T-helper 2 cell treated with Interferon-gamma antibody and Interleukin-4, amounts not matched to agents 5 μg/mL and 100 μg/mL, for 36 hours (primary cell): ENCODE measurements at regions not wholly inside any gene's neighbourhood (a gene's known extent, or its start where the extent isn't known, plus 50 kb on each side); places are given as distances from the start of the nearest gene placed in this dataset.

Source experiments
- DNase-seq: peaks from one replicate; pipeline ENCODE4 v3.0.0; 2021; ENCODE audit warnings: low spot score
- H3K27ac Mint-ChIP-seq: one replicate; pipeline ENCODE4 v1.8.0; 2021; ENCODE audit warnings: mild to moderate bottlenecking, mixed read lengths
- H3K27me3 Mint-ChIP-seq: one replicate; pipeline ENCODE4 v1.8.0; 2021; ENCODE audit warnings: low read depth, mixed read lengths
- H3K36me3 Mint-ChIP-seq: one replicate; pipeline ENCODE4 v1.8.0; 2021; ENCODE audit warnings: low read depth, mixed read lengths
- H3K4me1 Mint-ChIP-seq: one replicate; pipeline ENCODE4 v1.8.0; 2021; ENCODE audit warnings: low read depth, mixed read lengths
- H3K4me3 Mint-ChIP-seq: one replicate; pipeline ENCODE4 v1.8.0; 2022; ENCODE audit warnings: mild to moderate bottlenecking, moderate library complexity, mixed read lengths
- H3K9me3 Mint-ChIP-seq: one replicate; pipeline ENCODE4 v1.8.0; 2021; ENCODE audit warnings: mixed read lengths

DNA sequence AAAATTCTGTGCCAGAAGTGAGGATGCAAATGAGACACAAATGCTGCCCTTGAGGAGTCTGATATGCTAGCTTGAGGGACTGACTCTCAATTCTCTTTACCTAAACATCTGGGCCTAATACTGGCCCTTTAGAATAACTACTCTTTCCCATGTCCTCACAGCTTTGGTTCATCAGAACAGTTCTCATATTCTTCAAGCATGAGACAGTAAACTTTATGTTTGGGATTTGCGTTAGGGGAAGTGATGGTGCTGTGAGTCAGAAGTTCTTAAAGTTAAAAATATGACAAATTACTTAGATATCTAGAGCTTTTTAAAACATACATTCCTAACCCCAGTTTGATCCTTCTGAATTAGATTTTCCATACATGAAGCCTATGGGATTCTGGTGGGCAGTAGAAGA, 665.0 kb upstream of the RGMB start:
- DNase-seq = no peak
- no peaks in the 10 kb centered on the region for H3K4me1 Mint-ChIP-seq
- no peak overlapping the region for H3K27ac Mint-ChIP-seq
- no peaks in the 10 kb centered on the region for H3K27me3 Mint-ChIP-seq
- H3K36me3 Mint-ChIP-seq = no peaks in the 10 kb centered on the region
- no peaks in the 10 kb centered on the region for H3K9me3 Mint-ChIP-seq
- H3K4me3 Mint-ChIP-seq = no peak overlapping the region

DNA sequence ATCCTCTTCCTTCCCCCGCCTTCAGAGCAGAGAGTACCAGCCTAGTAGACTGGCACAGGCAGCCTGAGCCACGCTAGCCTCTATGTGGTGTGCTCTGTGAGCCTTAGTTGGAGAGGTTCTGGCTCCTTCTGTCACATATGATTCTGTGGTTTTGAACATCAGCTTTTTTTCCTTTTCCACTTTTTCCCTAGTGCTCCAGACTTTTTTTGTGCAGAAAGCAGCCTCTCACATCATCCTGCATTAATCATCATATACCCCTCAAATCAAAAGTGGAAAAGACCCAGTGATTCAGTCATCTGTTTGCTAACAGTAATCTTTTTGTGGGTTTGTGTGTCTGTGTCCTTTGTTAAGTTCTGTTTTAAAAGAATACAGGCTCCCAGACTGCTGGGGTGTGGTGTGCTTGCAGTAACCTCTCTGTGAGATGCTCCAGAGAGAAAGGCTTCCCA, 663.9 kb upstream of the RGMB start:
- no peak overlapping the region for H3K27ac Mint-ChIP-seq
- H3K36me3 Mint-ChIP-seq = no peaks in the 10 kb centered on the region
- no peaks in the 10 kb centered on the region for H3K4me1 Mint-ChIP-seq
- H3K27me3 Mint-ChIP-seq = no peaks in the 10 kb centered on the region
- no peak overlapping the region for H3K4me3 Mint-ChIP-seq
- no peaks in the 10 kb centered on the region for H3K9me3 Mint-ChIP-seq
- DNase-seq = no peak

DNA sequence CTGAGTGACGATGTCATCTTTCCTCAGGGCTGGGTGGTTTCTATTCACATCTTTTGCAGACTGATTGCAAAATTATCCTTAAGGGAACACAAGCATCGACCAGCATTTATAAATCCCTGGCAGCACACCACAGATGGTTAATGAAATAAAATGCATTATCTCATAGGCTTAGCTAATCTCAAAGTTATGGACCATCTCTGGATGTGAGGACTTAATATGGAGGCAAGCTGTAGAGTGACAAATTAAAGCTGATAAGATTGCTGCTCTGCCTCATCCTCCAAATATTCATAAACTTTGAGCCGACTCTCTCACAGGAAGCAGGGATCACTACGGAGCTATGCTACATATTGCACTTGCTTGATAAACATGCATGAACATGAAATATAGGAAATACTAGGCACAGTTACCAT, 663.2 kb upstream of the RGMB start:
- Mint-ChIP-seq H3K9me3 (no peaks in the 10 kb centered on the region), H3K4me3 (no peak overlapping the region), H3K4me1 (no peaks in the 10 kb centered on the region), H3K27me3 (no peaks in the 10 kb centered on the region), H3K36me3 (no peaks in the 10 kb centered on the region), H3K27ac (no peak overlapping the region)
- DNase-seq = no peak

DNA sequence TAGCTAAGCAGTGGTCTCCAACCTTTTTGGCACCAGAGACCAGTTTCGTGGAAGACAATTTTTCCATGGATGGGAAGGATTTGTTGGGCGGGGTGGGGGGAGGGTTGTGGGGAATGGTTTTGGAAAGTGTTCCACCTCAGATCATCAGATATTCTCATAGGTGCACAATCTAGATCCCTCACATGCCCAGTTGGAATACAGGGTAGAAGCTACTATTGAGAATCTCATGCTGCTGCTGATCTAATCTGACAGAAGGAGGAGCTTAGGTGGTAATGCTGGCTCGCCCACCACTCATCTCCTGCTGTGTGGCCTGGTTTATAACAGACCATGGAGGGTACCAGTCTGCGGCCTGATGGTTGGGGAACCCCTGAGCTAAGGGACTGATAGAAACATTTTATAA, 662.7 kb upstream of the RGMB start:
- no peaks in the 10 kb centered on the region for H3K36me3 Mint-ChIP-seq
- DNase-seq = no peak
- no peak overlapping the region for H3K27ac Mint-ChIP-seq
- H3K4me1 Mint-ChIP-seq = no peaks in the 10 kb centered on the region
- no peaks in the 10 kb centered on the region for H3K27me3 Mint-ChIP-seq
- no peaks in the 10 kb centered on the region for H3K9me3 Mint-ChIP-seq
- H3K4me3 Mint-ChIP-seq = no peak overlapping the region

DNA sequence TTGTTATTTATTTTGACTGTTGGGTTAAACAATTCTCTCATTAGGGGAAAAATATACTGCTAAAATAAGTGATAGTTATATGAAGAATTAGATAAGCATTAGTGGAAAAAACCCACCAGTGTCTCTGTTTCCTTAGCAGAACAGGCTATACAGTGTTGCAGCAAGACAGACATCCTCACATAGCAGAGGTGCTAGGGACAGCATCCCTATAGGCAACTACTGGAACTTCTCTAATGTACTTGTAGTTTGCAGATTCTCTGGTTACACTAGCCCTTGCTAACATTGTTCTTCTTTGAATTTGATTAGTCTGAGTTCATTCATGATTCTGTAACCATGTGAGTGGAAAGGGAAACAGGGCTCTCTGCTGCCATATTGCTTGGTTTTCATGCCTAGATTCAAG, 661.8 kb upstream of the RGMB start:
- Mint-ChIP-seq H3K4me1 (no peaks in the 10 kb centered on the region), H3K27ac (no peak overlapping the region)

DNA sequence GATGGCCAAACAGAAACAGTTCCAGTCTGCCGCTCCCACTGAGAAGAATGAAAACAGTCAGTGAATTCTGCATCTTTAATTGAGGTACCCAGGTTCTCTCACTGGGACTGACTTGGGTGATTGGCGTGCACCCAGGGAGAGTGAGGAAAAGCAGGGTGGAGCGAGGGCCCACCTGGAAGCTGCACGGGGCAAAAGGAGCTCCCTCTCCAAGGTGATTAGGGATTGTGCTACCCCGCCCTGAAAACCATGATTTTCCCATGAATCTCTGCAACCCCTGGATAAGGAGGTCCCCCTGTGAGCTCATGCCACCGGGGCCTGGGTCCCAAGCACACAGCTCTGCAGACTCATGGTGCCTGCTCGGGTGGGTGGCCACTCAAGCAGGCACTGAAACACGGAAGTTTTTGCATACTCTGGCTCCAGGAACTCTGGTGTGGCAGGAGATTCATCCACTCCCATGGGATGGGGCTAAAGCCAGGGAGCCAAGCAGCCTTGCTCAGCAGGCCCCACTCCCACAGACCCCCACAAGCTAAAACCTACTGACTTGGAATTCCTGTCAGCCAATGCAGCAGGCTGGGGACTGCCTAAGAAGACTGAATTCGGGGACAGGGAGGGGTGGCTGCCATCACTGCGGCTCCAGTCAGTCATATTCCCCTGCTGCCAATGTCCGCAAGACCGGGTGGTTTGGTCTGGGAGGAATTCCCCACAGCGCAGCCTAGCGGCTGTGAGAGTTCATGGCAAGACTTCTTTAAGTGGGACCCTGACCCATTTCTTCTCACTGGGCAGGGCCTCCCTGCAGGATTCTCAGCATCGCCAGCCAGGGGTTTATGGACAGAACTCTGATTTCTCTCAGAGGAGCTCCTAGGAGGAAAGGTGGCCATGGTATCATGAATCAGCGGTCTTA, 652.2 kb upstream of the RGMB start:
- Mint-ChIP-seq H3K27me3 (no peaks in the 10 kb centered on the region), H3K4me1 (no peaks in the 10 kb centered on the region), H3K4me3 (no peak overlapping the region), H3K27ac (no peak overlapping the region), H3K9me3 (no peaks in the 10 kb centered on the region), H3K36me3 (no peaks in the 10 kb centered on the region)
- no peak for DNase-seq

More for the DNA sequence above, 661.8 kb upstream of the RGMB start:
- no peak overlapping the region for H3K4me3 Mint-ChIP-seq
- H3K36me3 Mint-ChIP-seq = no peaks in the 10 kb centered on the region
- no peaks in the 10 kb centered on the region for H3K27me3 Mint-ChIP-seq
- no peak for DNase-seq
- H3K9me3 Mint-ChIP-seq = no peaks in the 10 kb centered on the region

DNA sequence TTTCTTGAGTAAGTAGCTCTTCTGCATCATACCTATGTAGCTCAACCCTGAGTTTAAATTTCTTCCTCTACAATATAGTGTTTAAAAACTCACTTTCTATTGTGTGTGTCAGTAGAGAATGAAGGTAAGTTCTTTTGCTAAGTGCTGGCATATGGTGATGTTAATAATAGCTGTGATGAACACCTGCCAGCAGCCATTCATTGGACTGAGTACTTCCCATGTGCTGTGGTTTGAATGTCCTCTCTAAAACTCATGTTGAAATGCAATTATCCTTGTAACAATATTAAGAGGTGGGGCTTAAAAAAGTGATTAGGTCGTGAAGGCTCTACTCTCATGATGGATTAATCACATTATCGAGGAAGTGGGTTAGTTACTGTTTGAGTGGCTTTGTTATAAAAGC, 645.2 kb upstream of the RGMB start:
- Mint-ChIP-seq H3K36me3 (no peaks in the 10 kb centered on the region), H3K4me3 (no peak overlapping the region), H3K27ac (no peak overlapping the region), H3K27me3 (no peaks in the 10 kb centered on the region), H3K4me1 (no peaks in the 10 kb centered on the region), H3K9me3 (no peaks in the 10 kb centered on the region)
- no peak for DNase-seq

DNA sequence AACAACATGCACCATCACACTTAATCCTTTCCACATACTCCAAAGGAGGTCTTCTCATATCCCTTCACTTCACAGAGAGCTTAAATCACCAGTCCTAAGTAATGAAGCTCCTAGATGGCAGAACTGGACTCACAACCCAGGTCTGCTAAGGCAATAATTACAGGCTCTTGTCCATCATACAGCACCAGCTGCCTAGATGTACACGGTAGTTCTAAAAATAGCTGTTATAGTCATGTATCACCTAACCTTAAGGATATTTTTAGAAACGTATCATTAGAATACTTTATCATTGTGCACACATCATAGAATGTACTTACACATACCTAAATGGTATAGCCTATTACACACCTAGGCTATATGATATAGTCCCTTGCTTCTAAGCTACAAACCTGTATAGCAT, 644.6 kb upstream of the RGMB start:
- Mint-ChIP-seq H3K4me3 (no peak overlapping the region), H3K9me3 (no peaks in the 10 kb centered on the region), H3K36me3 (no peaks in the 10 kb centered on the region), H3K4me1 (no peaks in the 10 kb centered on the region), H3K27ac (no peak overlapping the region), H3K27me3 (no peaks in the 10 kb centered on the region)
- DNase-seq = no peak

DNA sequence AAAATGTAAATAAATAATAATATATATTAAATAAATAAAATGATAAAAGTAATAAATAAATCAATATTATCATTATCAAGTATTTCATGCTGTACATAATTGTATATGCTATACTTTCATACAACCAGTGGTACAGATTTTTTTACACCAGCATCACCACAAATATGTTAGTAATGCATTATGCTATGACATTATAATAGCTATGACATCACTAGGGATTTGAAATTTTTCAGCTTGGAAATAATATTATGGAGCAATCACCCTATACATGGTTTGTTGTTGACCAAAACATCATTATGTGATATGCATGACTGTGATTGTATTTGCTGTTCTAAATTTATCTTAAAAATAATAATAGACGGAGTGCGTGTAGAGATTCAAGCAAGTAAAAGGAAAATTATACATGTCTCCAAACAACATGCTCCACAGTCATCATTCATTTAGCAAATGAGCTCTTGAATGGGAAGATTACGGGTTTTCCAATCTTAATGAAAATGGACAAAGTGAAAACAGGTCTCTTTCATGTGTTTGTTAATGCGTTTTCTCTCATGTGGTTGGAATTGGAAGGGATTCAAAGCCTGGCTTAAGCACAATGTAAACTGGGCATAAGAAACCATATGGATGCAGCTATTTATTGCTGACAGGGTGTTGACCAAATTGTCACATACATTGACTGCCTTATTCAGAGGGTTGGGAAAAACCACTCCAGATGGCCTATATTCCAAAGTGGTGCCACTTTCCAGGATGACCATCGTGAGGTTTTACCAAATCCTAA, 643.0 kb upstream of the RGMB start:
- no peak for DNase-seq
- H3K4me1 Mint-ChIP-seq = no peaks in the 10 kb centered on the region
- no peak overlapping the region for H3K4me3 Mint-ChIP-seq
- H3K27ac Mint-ChIP-seq = no peak overlapping the region
- H3K27me3 Mint-ChIP-seq = no peaks in the 10 kb centered on the region
- H3K36me3 Mint-ChIP-seq = no peaks in the 10 kb centered on the region
- no peaks in the 10 kb centered on the region for H3K9me3 Mint-ChIP-seq

DNA sequence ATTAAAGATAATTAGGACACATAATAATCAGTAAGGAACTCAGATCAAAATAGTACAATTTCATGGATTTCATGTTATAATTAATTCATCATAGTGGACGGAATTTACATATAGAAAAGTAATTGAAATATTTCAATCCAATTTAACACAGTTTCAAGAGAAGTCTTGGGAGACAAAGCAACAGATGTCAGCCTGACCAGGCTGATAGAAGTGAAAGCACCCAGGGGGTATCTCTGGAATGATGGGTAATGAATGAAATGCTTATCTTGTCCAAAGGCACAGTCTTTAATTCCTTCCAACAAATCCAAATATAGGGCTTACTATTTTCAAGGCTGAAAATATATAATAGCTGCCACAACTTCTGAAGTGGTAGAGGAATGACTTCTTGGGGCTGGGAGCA, 629.3 kb upstream of the RGMB start:
- no peak for DNase-seq
- H3K27ac Mint-ChIP-seq = no peak overlapping the region
- no peaks in the 10 kb centered on the region for H3K9me3 Mint-ChIP-seq
- no peak overlapping the region for H3K4me3 Mint-ChIP-seq
- no peaks in the 10 kb centered on the region for H3K27me3 Mint-ChIP-seq
- no peaks in the 10 kb centered on the region for H3K4me1 Mint-ChIP-seq
- no peaks in the 10 kb centered on the region for H3K36me3 Mint-ChIP-seq

DNA sequence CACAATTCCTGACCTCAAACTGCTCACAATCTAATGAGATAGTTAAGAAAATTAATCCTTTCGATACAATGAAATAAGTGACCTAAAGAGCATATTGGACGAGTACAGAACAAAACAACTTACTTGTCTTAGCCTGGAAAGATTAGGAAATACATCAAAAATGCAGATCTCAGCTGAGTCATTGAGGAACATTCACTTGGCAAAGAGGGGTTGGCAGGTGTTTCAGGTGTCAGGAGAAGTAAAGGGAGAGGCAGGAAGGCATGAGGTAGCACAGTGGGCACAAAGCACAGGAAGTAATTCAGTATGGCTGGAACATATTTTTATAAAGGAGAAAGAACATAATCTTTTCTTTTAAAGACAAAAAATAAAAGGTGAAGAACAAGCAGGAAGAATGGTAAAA, 628.8 kb upstream of the RGMB start:
- Mint-ChIP-seq H3K27me3 (no peaks in the 10 kb centered on the region), H3K9me3 (no peaks in the 10 kb centered on the region), H3K27ac (no peak overlapping the region), H3K36me3 (no peaks in the 10 kb centered on the region), H3K4me3 (no peak overlapping the region), H3K4me1 (no peaks in the 10 kb centered on the region)
- no peak for DNase-seq

DNA sequence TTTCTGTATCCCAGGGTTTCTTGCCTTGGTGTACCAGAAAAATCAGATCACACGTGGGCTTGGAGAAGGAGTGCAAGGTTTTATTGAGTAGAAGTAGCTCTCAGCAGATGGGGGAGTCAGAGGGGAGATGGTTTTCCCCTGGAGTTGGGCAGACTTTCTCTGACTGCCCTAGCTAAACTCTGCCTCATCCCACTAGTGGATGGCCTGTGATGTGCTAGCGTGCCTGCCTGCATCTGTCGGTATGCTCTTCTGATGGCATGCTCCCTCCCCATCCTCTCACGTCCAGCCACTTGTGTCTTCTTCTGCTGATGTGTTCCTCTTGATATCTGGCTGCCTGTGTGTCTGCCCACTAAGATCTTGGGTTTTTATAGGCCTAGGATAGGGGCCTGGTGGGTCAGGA, 616.1 kb upstream of the RGMB start:
- no peaks in the 10 kb centered on the region for H3K27me3 Mint-ChIP-seq
- H3K27ac Mint-ChIP-seq = no peak overlapping the region
- no peaks in the 10 kb centered on the region for H3K36me3 Mint-ChIP-seq
- DNase-seq = no peak
- no peaks in the 10 kb centered on the region for H3K9me3 Mint-ChIP-seq
- H3K4me3 Mint-ChIP-seq = no peak overlapping the region
- H3K4me1 Mint-ChIP-seq = no peaks in the 10 kb centered on the region

DNA sequence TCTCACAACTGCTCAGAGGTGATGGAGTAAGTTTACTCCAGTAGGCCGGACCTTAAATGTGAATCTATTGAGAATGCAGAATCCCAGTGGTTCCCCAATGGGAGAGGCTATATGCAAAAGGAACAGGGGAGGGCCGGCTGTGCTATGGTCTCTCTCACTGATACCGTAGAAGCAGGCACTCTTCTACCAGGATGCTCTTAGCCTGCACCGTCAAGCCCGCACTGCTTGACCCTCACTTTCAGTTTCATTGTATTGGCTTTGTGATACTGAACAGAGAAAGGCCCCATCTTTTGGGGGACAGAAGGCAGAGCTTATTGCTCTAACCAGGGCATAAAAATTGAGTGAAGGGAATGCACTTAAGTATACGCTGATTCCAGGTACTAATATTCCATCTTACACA, 615.0 kb upstream of the RGMB start:
- Mint-ChIP-seq H3K27me3 (no peaks in the 10 kb centered on the region), H3K4me3 (no peak overlapping the region), H3K4me1 (no peaks in the 10 kb centered on the region), H3K36me3 (no peaks in the 10 kb centered on the region), H3K9me3 (no peaks in the 10 kb centered on the region), H3K27ac (no peak overlapping the region)
- DNase-seq = no peak

DNA sequence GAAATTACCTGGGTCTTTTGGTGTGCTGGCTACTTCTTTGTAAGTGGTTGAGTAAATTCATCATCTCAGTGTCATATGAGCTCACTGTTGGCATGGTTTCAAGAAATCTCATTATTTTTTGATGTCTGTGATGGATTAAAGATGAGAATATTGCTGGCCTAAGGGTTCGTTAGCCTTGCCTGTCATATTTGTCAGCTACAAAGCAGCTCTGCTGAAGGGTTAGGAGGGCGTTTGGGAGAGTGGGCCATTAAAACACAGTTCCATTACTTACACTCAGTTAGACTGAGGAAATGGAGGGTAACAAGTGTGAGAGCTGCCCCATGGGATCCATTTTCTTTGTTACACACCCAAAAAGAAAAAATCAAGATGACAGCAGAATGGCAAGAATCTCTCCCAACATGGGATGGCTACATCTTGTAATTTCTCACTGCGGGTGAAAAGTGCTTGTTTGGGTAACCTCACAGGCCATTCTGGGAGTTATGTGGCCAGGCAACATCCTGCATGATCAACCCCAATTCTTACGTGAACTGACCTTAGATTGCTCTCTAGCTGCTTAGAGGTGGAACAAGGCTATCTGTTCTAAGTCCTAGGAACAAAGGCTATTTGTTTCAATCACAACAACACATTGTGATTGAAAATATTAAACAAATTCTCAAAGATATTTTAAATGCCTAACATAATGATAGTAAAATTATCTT, 609.5 kb upstream of the RGMB start:
- Mint-ChIP-seq H3K4me1 (no peaks in the 10 kb centered on the region), H3K4me3 (no peak overlapping the region), H3K36me3 (no peaks in the 10 kb centered on the region), H3K27ac (no peak overlapping the region), H3K9me3 (no peaks in the 10 kb centered on the region), H3K27me3 (no peaks in the 10 kb centered on the region)
- no peak for DNase-seq
